ENCODE measurements at regions not wholly inside any gene's neighbourhood (a gene's known extent, or its start where the extent isn't known, plus 50 kb on each side); places are given as distances from the start of the nearest gene placed in this dataset.

DNA sequence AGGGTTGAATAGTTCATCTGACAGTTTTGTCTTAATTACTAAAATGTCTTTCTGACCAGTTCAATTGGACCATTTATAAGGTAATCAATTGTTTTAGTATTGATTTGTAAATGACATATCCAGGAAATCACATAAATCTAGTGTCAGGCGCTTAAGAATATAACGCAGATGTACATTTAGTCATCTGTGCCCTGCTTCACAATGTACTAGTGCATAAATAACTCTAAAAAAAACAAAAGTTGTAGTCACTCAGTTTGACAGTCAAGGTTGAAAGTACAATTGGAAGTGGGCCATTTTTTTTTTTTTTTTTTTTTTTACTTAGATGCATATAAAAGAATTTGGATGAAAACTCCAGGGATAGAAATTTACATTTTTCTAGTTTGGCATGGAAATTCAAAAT, 490.4 kb downstream of the PTPRC start:
- TF ChIP-seq, protein P1, sequence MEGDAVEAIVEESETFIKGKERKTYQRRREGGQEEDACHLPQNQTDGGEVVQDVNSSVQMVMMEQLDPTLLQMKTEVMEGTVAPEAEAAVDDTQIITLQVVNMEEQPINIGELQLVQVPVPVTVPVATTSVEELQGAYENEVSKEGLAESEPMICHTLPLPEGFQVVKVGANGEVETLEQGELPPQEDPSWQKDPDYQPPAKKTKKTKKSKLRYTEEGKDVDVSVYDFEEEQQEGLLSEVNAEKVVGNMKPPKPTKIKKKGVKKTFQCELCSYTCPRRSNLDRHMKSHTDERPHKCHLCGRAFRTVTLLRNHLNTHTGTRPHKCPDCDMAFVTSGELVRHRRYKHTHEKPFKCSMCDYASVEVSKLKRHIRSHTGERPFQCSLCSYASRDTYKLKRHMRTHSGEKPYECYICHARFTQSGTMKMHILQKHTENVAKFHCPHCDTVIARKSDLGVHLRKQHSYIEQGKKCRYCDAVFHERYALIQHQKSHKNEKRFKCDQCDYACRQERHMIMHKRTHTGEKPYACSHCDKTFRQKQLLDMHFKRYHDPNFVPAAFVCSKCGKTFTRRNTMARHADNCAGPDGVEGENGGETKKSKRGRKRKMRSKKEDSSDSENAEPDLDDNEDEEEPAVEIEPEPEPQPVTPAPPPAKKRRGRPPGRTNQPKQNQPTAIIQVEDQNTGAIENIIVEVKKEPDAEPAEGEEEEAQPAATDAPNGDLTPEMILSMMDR (IDR thresholded peaks at IDR 0.05) = no peak
- TF ChIP-seq POLR2A (IDR thresholded peaks at IDR 0.05; ENCODE audit: low read depth) (no peak), EP300 (IDR thresholded peaks at IDR 0.05) (no peak), POLR2AphosphoS5 (IDR thresholded peaks at IDR 0.05) (no peak)
